GM12892 (cell line): ENCODE measurements at regions not wholly inside any gene's neighbourhood (a gene's known extent, or its start where the extent isn't known, plus 50 kb on each side); places are given as distances from the start of the nearest gene placed in this dataset.
A peak's percentile ranks its signal among the peaks of the same experiment; 100 is the strongest.

Experiments
- DNase-seq: peaks from one replicate; pipeline ENCODE4 v3.0.0; 2011; ENCODE audit not compliant: insufficient read length
- FAIRE-seq: peaks from 2 replicates; lab custom pipeline; 2011; peaks lifted over from hg19 to GRCh38; lab: Jason Lieb, UNC
- POLR2A ChIP-seq: IDR thresholded peaks from 2 replicates; pipeline ENCODE4 v1.6.1; 2011; ENCODE audit warnings: low read depth, low read length, control low read depth
- POLR2AphosphoS5 ChIP-seq: IDR thresholded peaks from 2 replicates; pipeline ENCODE4 v1.6.1; 2011; ENCODE audit warnings: low read depth, low read length, control low read depth
- TAF1 ChIP-seq: IDR thresholded peaks from 2 replicates; pipeline ENCODE4 v1.6.1; 2011; ENCODE audit warnings: low read depth, mild to moderate bottlenecking, control low read depth, low read length, borderline replicate concordance

DNA sequence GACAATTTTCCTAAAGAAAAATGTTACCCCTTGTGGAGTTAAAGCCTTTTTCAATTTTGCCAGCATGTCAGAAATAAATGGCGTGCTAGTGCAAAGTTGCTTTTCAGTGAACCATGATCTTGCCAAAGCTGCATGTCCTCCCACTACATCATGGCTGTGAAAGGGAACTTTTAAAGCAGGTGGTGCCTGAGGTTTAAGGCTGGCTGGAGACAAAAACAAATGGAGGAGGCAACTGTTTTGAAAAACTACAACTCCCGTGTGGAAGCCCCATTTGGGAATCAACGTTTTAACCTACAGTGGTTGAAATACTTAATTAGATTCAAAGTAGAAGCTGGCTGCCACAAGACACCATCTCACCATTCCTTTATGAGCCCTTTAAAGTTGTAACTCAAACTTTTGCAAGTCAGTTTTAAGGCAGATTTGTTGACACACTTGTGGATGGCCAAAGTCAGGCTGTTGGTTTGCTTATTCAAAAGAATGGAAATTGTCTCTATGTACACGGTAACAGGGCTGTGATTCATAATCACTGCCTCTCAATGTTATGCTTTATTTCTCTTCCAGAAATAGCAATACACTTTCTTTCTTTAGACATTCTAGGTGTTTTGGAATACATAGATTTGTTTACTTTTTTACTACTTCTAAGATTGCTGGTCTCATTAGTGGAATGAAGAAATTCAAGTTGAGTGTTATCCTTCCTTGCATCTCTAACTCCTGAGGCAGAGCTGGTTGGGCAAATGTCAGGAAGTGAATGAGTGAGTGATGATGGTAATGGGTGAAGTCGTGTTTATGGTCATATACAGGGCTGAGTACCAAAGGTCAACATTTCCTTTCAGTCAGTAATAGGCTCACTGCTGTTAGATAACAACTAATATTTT, 196.4 kb upstream of the GMDS start:
- FAIRE-seq, result peak; percentile 36

GRCh38 chr6:2440516-2440915, 195.1 kb upstream of the GMDS start:
- TF ChIP-seq TAF1, result no peak
- TF ChIP-seq POLR2A, result no peak
- TF ChIP-seq POLR2AphosphoS5, result no peak
- DNase-seq (no peak), FAIRE-seq (no peak)

More for the DNA sequence above, 196.4 kb upstream of the GMDS start:
- TF ChIP-seq POLR2A, result no peak
- TF ChIP-seq POLR2AphosphoS5, result no peak
- TF ChIP-seq TAF1, result no peak
- no peak for DNase-seq

DNA sequence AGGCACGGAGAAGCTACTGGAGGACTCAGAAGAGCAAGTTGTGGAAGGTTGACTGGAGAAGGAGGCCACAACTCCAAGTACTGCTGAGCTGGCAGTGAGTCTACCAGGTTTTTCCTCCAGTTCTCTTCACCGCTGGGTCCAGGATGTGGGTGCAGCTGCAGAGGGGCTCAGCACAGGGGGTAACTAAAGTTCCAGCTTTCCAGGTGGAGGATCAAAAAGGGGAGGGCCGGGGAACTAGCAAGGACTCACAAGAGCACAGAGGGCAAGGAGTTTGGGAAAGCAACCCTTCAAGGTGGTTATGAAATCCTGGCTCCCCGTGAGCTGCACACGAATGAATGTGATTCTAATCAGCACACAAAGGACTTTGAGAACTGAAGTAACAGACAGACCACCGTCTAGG, 194.2 kb upstream of the GMDS start:
- DNase-seq, result no peak
- FAIRE-seq, result no peak
- TF ChIP-seq TAF1 (no peak), POLR2A (no peak), POLR2AphosphoS5 (no peak)

DNA sequence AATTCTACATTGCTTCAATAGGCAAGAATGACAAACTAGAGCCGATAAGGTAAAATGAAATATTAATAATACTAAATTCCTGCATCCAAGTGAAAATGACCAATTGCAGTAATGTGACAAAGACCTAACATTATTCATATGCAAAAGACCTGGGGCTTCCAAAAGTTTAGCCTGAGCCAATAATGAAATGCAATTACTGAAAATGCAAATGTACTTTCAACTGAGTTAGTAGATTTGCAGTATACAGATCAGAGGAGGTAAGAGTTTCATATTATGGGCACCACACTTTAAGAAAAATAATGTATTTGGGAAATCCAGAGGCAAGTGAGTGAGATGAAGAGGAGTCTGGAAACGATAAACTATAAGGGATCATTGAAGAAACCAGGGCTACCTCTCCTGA, 193.7 kb upstream of the GMDS start:
- DNase-seq (no peak), FAIRE-seq (no peak)
- TF ChIP-seq POLR2AphosphoS5 (no peak), POLR2A (no peak), TAF1 (no peak)

DNA sequence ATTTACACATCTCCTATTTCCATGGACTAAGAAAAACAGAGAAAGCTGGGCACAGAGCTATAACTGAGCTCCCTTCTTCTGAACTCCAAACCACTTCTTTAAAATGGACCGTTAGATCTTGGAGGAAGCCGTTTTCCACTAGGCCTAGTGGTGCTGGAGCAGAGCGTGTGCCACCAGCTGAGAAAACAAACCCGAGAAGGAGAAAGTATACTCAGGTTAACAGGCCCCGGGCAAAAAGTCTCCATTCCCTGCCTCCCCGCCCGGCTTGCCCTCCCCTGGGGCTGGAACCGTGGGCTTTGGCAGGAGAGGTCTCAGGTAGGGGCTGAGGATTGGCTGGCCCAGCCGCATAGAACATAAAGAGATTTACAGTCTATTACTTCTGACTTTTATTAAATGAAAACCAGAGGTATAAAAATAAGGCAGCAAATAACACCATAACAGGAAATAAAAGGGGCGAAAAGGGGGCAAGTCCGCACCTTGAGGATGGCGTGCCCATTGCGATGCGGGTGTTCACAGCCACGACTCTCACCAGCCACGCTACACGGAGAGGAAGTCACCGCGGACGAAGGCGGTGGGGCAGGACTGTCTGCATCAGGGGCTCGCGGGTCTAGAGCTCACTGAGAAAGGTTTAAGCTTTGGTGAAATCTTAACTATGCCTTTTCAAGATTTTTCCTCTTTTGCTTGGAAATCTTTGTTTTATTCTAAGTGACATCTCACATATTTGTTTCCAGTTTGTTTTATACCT, 191.2 kb upstream of the GMDS start:
- DNase-seq (no peak), FAIRE-seq (no peak)
- TF ChIP-seq TAF1, result no peak
- TF ChIP-seq POLR2A, result no peak

DNA sequence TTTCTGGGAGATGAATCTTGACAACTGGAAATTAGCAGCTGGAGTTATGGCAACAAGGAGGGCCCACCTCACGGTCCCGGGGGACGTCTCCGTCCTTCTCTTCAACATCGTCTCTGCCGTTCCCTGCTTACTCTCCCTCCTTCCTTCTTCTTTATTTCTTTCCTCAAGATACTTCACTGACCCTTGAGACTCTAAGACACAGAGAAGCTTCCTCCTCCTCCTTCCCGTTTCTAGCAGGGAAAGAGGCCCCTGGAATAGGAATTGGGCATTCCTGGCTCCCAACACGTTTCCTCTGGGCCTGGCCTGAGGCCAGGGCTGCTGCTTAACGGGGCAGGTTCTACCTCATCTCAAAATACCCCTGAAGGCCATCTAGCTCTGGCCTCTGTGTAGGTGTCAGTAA, 189.9 kb upstream of the GMDS start:
- TF ChIP-seq POLR2A (no peak), TAF1 (no peak), POLR2AphosphoS5 (no peak)
- DNase-seq (no peak), FAIRE-seq (no peak)

DNA sequence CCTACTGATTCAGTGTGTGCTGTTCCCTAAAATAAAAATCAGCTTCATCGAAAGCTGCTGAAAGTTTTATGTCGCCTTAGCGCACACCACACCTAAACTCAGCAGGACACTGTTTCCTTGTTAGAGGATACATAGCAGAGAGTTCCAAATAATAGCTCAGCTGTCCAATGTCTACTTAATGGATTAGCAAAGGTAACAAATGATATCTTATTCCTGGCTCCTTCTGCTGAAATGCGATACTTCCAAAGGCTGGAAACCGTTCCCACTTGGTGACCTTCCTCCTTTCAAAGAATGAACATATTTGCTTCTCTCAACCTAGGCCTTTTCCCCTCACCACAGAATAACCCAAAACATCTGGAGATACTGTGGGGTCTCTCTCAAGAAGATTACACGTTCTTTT, 189.5 kb upstream of the GMDS start:
- no peak for DNase-seq
- no peak for TF ChIP-seq TAF1
- FAIRE-seq, result no peak

DNA sequence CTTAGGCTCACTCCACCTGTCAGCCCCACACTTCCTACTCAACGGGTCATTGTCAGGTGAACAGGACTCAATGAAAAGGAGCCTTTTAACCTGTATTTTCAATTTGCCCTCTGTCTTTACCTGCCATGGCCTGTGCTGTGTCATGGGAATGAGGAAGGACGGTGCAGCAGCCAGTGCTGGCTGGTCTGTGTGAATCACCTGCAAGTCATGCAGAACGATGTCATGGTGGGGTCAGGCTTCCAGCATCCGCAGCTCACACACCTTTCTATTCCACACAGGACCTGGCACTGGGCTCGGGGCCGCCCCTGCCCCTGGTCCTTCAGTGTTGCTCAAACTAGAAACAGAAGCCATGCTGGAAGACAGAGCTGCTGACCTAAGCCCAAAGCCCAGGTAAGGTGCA, 188.7 kb upstream of the GMDS start:
- DNase-seq, result no peak
- no peak for FAIRE-seq
- TF ChIP-seq POLR2AphosphoS5, result no peak
- TF ChIP-seq TAF1, result no peak
- TF ChIP-seq POLR2A, result no peak

DNA sequence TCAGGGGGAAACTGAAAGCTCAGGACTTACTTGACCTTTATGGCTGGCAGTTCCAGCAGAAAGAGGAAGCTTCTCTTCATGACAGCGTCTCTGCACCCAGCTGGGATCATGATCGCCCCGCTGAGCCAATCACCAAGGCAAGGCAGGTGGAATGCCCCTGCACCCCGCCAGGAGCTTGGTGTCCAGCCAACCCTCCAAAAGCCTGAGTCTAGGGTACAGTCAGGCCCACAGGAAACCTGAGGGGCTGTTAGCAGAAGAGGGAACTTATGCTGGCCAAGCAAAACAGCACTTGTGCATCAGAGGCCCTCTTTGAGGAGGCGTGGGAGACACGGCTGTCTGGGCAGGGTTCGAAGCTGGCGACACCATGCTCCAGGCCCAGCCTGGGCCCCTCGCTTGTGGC, 188.3 kb upstream of the GMDS start:
- TF ChIP-seq POLR2AphosphoS5 (no peak), TAF1 (no peak), POLR2A (no peak)
- no peak for FAIRE-seq
- no peak for DNase-seq

- TF ChIP-seq POLR2AphosphoS5, result no peak
- no peak for TF ChIP-seq TAF1
- TF ChIP-seq POLR2A, result no peak
- no peak for FAIRE-seq
Observed at GRCh38 chr6:2433266-2433665, 187.9 kb upstream of the GMDS start.

GRCh38 chr6:2432292-2432691, 186.9 kb upstream of the GMDS start:
- DNase-seq (no peak), FAIRE-seq (no peak)
- no peak for TF ChIP-seq POLR2A
- TF ChIP-seq TAF1, result no peak
- no peak for TF ChIP-seq POLR2AphosphoS5

More at GRCh38 chr6:2433266-2433665, 187.9 kb upstream of the GMDS start:
- DNase-seq, result no peak

GRCh38 chr6:2430612-2431011, 185.2 kb upstream of the GMDS start:
- no peak for DNase-seq
- FAIRE-seq, result no peak
- TF ChIP-seq POLR2A (no peak), POLR2AphosphoS5 (no peak), TAF1 (no peak)

DNA sequence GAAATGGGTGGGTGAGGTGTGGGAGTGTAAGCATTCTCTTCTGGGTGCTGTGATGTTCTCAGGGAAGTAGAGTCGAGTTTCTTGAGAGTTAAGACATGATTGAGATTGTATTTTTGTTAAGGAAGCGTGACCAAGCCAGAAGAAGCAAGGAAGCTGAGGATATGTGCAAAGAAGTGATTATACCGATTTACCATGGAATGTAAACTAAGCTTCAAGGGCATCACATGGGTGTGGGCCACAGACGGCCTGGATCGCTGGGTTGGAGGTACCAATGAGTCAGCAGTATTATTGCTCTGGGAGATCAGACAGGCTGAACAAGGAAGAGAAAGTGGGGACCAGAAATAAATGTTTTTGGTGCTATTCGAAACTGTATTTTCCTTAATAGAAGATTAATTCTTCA, 184.1 kb upstream of the GMDS start:
- FAIRE-seq (no peak), DNase-seq (no peak)

More for the DNA sequence above, 184.1 kb upstream of the GMDS start:
- TF ChIP-seq POLR2AphosphoS5, result no peak
- TF ChIP-seq POLR2A, result no peak
- TF ChIP-seq TAF1, result no peak
